ENCODE measurements at regions not wholly inside any gene's neighbourhood (a gene's known extent, or its start where the extent isn't known, plus 50 kb on each side); places are given as distances from the start of the nearest gene placed in this dataset.

GRCh38 chrX:33923262-33923661, 208.9 kb downstream of the FAM47A start:
- ATAC-seq (ENCODE audit: low read depth) (no peak), DNase-seq (no peak)
- intact Hi-C loops (cut with micrococcal nuclease) = no loop called here
- Mint-ChIP-seq H3K4me1 (no peaks in the 10 kb centered on the region), H3K9me3 (ENCODE audit: insufficient read depth) (peaks cover 2% of the 10 kb centered on the region), H3K27me3 (no peaks in the 10 kb centered on the region), H3K27ac (no peak overlapping the region), H3K4me3 (no peak overlapping the region)
- no CpG with 5 or more reads among the region's 2 CpGs for WGBS (ENCODE audit: insufficient coverage)
- no peak overlapping the region for H3K4me3 ChIP-seq (ENCODE audit: control extremely low read depth in 1 of 5, extremely low read depth in 1 of 5, insufficient read depth in 1 of 5, low read depth in 2 of 5, low read length in 4 of 5)
- H2AFZ ChIP-seq (ENCODE audit: insufficient read depth, low read depth, low read length, poor library complexity, severe bottlenecking) = no peak overlapping the region
- H3K36me3 ChIP-seq (replicated peaks in 1 of 2; ENCODE audit: control extremely low read depth in 1 of 2, control insufficient read depth in 1 of 2, extremely low read depth in 1 of 2, insufficient read depth in 2 of 2, low read length in 1 of 2) = no peaks in the 10 kb centered on the region
- H4K20me1 ChIP-seq (ENCODE audit: control insufficient read depth, insufficient read depth, low read length, poor library complexity, severe bottlenecking) = no peaks in the 10 kb centered on the region
- H3K9ac ChIP-seq (ENCODE audit: low read length) = no peak overlapping the region
- H3K27ac ChIP-seq (ENCODE audit: low read length in 2 of 2) = no peak overlapping the region
- peaks cover 0 to 2% (median 0%) of the 10 kb centered on the region in 3 donors for H3K9me3 ChIP-seq (ENCODE audit: control extremely low read depth in 1 of 3, control insufficient read depth in 2 of 3, insufficient read depth in 1 of 3, low read length in 2 of 3)
- no peaks in the 10 kb centered on the region for H3K27me3 ChIP-seq (replicated peaks in 1 of 4; ENCODE audit: control extremely low read depth in 1 of 4, control insufficient read depth in 3 of 4, insufficient read depth in 4 of 4, low read length in 3 of 4)
- H3K4me1 ChIP-seq (ENCODE audit: control insufficient read depth in 2 of 2, insufficient read depth in 2 of 2, low read length in 2 of 2) = no peaks in the 10 kb centered on the region
- H3K79me2 ChIP-seq (ENCODE audit: control insufficient read depth, insufficient read depth, low read length) = no peaks in the 10 kb centered on the region
- ChIA-PET POLR2A (no interaction called here), CTCF (no interaction called here)
- no peak overlapping the region for H3K4me2 ChIP-seq (replicated peaks; ENCODE audit: low read depth, low read length, poor library complexity, severe bottlenecking)
- TF ChIP-seq, protein P1, sequence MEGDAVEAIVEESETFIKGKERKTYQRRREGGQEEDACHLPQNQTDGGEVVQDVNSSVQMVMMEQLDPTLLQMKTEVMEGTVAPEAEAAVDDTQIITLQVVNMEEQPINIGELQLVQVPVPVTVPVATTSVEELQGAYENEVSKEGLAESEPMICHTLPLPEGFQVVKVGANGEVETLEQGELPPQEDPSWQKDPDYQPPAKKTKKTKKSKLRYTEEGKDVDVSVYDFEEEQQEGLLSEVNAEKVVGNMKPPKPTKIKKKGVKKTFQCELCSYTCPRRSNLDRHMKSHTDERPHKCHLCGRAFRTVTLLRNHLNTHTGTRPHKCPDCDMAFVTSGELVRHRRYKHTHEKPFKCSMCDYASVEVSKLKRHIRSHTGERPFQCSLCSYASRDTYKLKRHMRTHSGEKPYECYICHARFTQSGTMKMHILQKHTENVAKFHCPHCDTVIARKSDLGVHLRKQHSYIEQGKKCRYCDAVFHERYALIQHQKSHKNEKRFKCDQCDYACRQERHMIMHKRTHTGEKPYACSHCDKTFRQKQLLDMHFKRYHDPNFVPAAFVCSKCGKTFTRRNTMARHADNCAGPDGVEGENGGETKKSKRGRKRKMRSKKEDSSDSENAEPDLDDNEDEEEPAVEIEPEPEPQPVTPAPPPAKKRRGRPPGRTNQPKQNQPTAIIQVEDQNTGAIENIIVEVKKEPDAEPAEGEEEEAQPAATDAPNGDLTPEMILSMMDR (IDR thresholded peaks at IDR 0.05) = no peak
- TF ChIP-seq EZH2 (IDR thresholded peaks at IDR 0.05; ENCODE audit: borderline replicate concordance, insufficient read depth, low read depth, low read length, poor library complexity, severe bottlenecking) = no peak

DNA sequence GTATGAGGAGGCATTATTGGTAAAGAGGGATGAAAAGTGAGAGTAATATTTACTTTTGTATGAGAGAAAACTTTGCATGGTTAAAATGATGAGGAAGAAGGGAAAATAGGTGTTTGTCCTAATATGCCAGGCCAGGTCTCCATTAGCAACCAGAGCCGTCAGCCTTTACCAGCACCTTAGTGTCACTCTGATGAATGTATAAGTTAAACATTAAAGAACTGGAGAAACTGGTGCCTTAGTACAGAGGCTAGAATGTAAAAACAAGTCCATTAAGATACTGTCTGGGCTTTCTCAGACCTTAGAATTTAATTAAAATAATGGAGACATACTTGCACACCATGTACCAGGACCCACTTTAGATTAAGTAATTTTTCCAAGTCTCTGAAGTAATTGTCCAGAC, 222.3 kb downstream of the FAM47A start:
- Histone ChIP-seq H3K9me3 (ENCODE audit: control extremely low read depth in 1 of 3, control insufficient read depth in 2 of 3, insufficient read depth in 1 of 3, low read length in 2 of 3) (no peaks in the 10 kb centered on the region), H4K20me1 (ENCODE audit: control insufficient read depth, insufficient read depth, low read length, poor library complexity, severe bottlenecking) (no peaks in the 10 kb centered on the region), H3K36me3 (replicated peaks in 1 of 2; ENCODE audit: control extremely low read depth in 1 of 2, control insufficient read depth in 1 of 2, extremely low read depth in 1 of 2, insufficient read depth in 2 of 2, low read length in 1 of 2) (no peaks in the 10 kb centered on the region), H3K79me2 (ENCODE audit: control insufficient read depth, insufficient read depth, low read length) (no peaks in the 10 kb centered on the region), H3K4me2 (replicated peaks; ENCODE audit: low read depth, low read length, poor library complexity, severe bottlenecking) (no peak overlapping the region), H3K9ac (ENCODE audit: low read length) (no peak overlapping the region), H3K27ac (ENCODE audit: low read length in 2 of 2) (no peak overlapping the region), H3K4me3 (ENCODE audit: control extremely low read depth in 1 of 5, extremely low read depth in 1 of 5, insufficient read depth in 1 of 5, low read depth in 2 of 5, low read length in 4 of 5) (no peak overlapping the region), H2AFZ (ENCODE audit: insufficient read depth, low read depth, low read length, poor library complexity, severe bottlenecking) (no peak overlapping the region), H3K27me3 (replicated peaks in 1 of 4; ENCODE audit: control extremely low read depth in 1 of 4, control insufficient read depth in 3 of 4, insufficient read depth in 4 of 4, low read length in 3 of 4) (no peaks in the 10 kb centered on the region), H3K4me1 (ENCODE audit: control insufficient read depth in 2 of 2, insufficient read depth in 2 of 2, low read length in 2 of 2) (no peaks in the 10 kb centered on the region)
- H3K27ac Mint-ChIP-seq = no peak overlapping the region
- DNase-seq (no peak), ATAC-seq (ENCODE audit: low read depth) (no peak)
- intact Hi-C loops (cut with micrococcal nuclease) = no loop called here
- CTCF ChIA-PET = no interaction called here
- POLR2A ChIA-PET = no interaction called here
- TF ChIP-seq EZH2 (IDR thresholded peaks at IDR 0.05; ENCODE audit: borderline replicate concordance, insufficient read depth, low read depth, low read length, poor library complexity, severe bottlenecking) = no peak
- TF ChIP-seq, protein P1 (IDR thresholded peaks at IDR 0.05) = no peak
- no CpG with 5 or more reads among the region's 1 CpG for WGBS (ENCODE audit: insufficient coverage)
- no peak overlapping the region for H3K4me3 Mint-ChIP-seq
- H3K4me1 Mint-ChIP-seq = no peaks in the 10 kb centered on the region
- H3K27me3 Mint-ChIP-seq = no peaks in the 10 kb centered on the region
- H3K9me3 Mint-ChIP-seq (ENCODE audit: insufficient read depth) = no peaks in the 10 kb centered on the region
